Loucy (cell line): ENCODE measurements at regions not wholly inside any gene's neighbourhood (a gene's known extent, or its start where the extent isn't known, plus 50 kb on each side); places are given as distances from the start of the nearest gene placed in this dataset.
"Not testable (repeated sequence)": the region's sequence is repeated elsewhere in the genome, so short reads cannot be mapped to it uniquely, and the experiment has no call there.

ENCODE experiments used
- H2AFZ ChIP-seq: fragments of 200-600 bp; sonication (generic); 2 replicates; pipeline ENCODE4 v1.6.0; 2016; ENCODE audit warnings: antibody characterized with exemption, mild to moderate bottlenecking, low read length, moderate library complexity
- H3F3A ChIP-seq: fragments of 200-600 bp; 2 replicates; pipeline ENCODE4 v1.6.0; 2016; ENCODE audit warnings: antibody characterized with exemption, low read depth, mild to moderate bottlenecking
- H3K27me3 ChIP-seq: fragments of 200-600 bp; sonication (generic); 2 replicates; pipeline ENCODE4 v1.6.1; 2014; ENCODE audit warnings: low read length, mild to moderate bottlenecking; ENCODE audit not compliant: insufficient read depth, poor library complexity, severe bottlenecking
- H3K36me3 ChIP-seq: fragments of 200-600 bp; sonication (generic); 2 replicates; pipeline ENCODE4 v1.6.1; 2016; ENCODE audit warnings: low read length; ENCODE audit not compliant: insufficient read depth
- H3K4me1 ChIP-seq: fragments of 200-600 bp; sonication (generic); 2 replicates; pipeline ENCODE4 v1.5.1; 2014; ENCODE audit warnings: low read length, mild to moderate bottlenecking; ENCODE audit not compliant: insufficient read depth, poor library complexity, severe bottlenecking
- H3K4me2 ChIP-seq: fragments of 200-600 bp; sonication (generic); 2 replicates; pipeline ENCODE4 v1.6.0; 2014; ENCODE audit warnings: antibody characterized with exemption, low read length, low read depth, mild to moderate bottlenecking; ENCODE audit not compliant: poor library complexity, severe bottlenecking
- H3K4me3 ChIP-seq: fragments of 200-600 bp; sonication (generic); 2 replicates; pipeline ENCODE4 v1.5.1; 2014; ENCODE audit warnings: low read length, mild to moderate bottlenecking, mixed read lengths; ENCODE audit not compliant: poor library complexity, severe bottlenecking
- H3K79me2 ChIP-seq: fragments of 200-600 bp; sonication (generic); 2 replicates; pipeline ENCODE4 v1.6.1; 2014; ENCODE audit warnings: low read length; ENCODE audit not compliant: insufficient read depth
- H3K9ac ChIP-seq: fragments of 200-600 bp; sonication (generic); 2 replicates; pipeline ENCODE4 v1.6.0; 2014; ENCODE audit warnings: mild to moderate bottlenecking, low read depth, low read length, moderate library complexity; ENCODE audit not compliant: poor library complexity, severe bottlenecking
- H3K9me2 ChIP-seq: fragments of 200-600 bp; sonication (generic); replicated peaks from 2 replicates; pipeline ENCODE4 v1.6.1; 2016; ENCODE audit warnings: low read depth, low read length, mixed read lengths
- H3K9me3 ChIP-seq: fragments of 200-600 bp; sonication (generic); 2 replicates; pipeline ENCODE4 v1.6.1; 2014; ENCODE audit warnings: mild to moderate bottlenecking, antibody characterized with exemption, low read length, low read depth; ENCODE audit not compliant: insufficient read depth
- H4K20me1 ChIP-seq: fragments of 200-600 bp; sonication (generic); 2 replicates; pipeline ENCODE4 v1.6.0; 2014; ENCODE audit warnings: antibody characterized with exemption, low read length, mild to moderate bottlenecking; ENCODE audit not compliant: insufficient read depth, poor library complexity, severe bottlenecking
- EZH2phosphoT487 ChIP-seq: fragments of 200-600 bp; IDR thresholded peaks from 2 replicates; pipeline ENCODE4 v1.6.1; 2018; ENCODE audit warnings: antibody characterized with exemption, mild to moderate bottlenecking, moderate library complexity, borderline replicate concordance
- TF ChIP-seq, protein P1 (sequence below): fragments of 200-600 bp; sonication (generic); conservative IDR thresholded peaks from 2 replicates; pipeline ENCODE4 v1.5.1; 2014; ENCODE audit warnings: mild to moderate bottlenecking, antibody characterized with exemption, low read length

DNA sequence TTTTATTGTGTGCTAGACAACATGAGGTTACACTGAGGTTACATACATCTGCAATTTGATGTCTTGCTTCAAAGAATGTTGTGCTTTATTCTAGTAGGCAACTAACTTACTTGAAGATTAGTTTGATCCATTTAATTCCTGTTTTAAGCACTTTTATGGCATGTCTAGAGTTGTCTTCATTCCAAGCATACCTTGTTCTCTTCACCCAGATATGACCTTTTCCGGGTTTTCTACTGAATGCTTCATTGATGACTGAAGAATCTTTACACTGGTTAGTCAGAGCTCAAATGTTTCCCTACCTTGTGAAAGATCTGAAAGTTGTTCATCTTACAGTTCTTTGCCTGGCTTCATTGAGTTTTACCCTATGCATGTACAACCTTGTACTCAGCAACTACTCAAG lies 274.0 kb upstream of the KITLG start:
- Histone ChIP-seq H3K36me3 (no peaks in the 10 kb centered on the region), H3K9me3 (no peaks in the 10 kb centered on the region), H3K27me3 (no peaks in the 10 kb centered on the region), H3K9me2 (no peaks in the 10 kb centered on the region), H3F3A (no peaks in the 10 kb centered on the region), H3K4me3 (no peak overlapping the region), H3K9ac (no peak overlapping the region), H4K20me1 (no peaks in the 10 kb centered on the region), H2AFZ (no peak overlapping the region), H3K79me2 (no peaks in the 10 kb centered on the region), H3K4me2 (no peak overlapping the region), H3K4me1 (no peaks in the 10 kb centered on the region)
- no peak for TF ChIP-seq EZH2phosphoT487
- TF ChIP-seq, protein P1, sequence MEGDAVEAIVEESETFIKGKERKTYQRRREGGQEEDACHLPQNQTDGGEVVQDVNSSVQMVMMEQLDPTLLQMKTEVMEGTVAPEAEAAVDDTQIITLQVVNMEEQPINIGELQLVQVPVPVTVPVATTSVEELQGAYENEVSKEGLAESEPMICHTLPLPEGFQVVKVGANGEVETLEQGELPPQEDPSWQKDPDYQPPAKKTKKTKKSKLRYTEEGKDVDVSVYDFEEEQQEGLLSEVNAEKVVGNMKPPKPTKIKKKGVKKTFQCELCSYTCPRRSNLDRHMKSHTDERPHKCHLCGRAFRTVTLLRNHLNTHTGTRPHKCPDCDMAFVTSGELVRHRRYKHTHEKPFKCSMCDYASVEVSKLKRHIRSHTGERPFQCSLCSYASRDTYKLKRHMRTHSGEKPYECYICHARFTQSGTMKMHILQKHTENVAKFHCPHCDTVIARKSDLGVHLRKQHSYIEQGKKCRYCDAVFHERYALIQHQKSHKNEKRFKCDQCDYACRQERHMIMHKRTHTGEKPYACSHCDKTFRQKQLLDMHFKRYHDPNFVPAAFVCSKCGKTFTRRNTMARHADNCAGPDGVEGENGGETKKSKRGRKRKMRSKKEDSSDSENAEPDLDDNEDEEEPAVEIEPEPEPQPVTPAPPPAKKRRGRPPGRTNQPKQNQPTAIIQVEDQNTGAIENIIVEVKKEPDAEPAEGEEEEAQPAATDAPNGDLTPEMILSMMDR: no peak

GRCh38 chr12:88847246-88847645 lies 267.0 kb upstream of the KITLG start:
- not testable (repeated sequence) for H3K9me3 ChIP-seq, H3K36me3 ChIP-seq, H4K20me1 ChIP-seq, H3K9me2 ChIP-seq, H3K79me2 ChIP-seq, H3F3A ChIP-seq, H3K27me3 ChIP-seq, H2AFZ ChIP-seq, H3K4me2 ChIP-seq, H3K4me1 ChIP-seq, H3K4me3 ChIP-seq, H3K9ac ChIP-seq

GRCh38 chr12:88844426-88844825 lies 264.2 kb upstream of the KITLG start:
- Histone ChIP-seq H3K4me2 (no peak overlapping the region), H4K20me1 (no peaks in the 10 kb centered on the region), H3K36me3 (no peaks in the 10 kb centered on the region), H3K27me3 (no peaks in the 10 kb centered on the region), H3K9ac (no peak overlapping the region), H3K9me3 (peaks cover 3% of the 10 kb centered on the region; the same call in 1 of the 2 replicates), H3K4me1 (no peaks in the 10 kb centered on the region), H3F3A (no peaks in the 10 kb centered on the region), H3K9me2 (no peaks in the 10 kb centered on the region), H3K79me2 (no peaks in the 10 kb centered on the region), H2AFZ (no peak overlapping the region), H3K4me3 (no peak overlapping the region)
- TF ChIP-seq EZH2phosphoT487: no peak
- TF ChIP-seq, protein P1: no peak

DNA sequence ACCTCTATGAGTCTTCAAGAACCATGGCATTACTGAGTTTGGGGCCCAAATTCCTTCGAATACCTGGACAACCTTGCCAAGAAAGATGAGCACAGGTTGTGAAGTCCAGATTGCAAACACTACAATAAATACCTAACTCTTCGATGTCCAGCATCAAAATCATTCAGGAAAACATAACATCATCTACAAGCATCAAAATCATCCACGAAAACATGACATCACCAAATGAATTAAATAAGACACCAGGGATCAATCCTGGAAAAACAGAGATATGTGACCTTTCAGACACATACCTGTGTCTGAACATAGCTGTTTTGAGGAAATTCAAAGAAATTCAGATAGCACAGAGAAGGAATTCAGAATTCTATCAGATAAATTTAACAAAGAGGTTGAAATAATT lies 262.0 kb upstream of the KITLG start:
- Histone ChIP-seq H3K36me3 (no peaks in the 10 kb centered on the region), H3K4me2 (no peak overlapping the region), H2AFZ (no peak overlapping the region), H3K4me1 (no peaks in the 10 kb centered on the region), H3K9ac (no peak overlapping the region), H3K4me3 (no peak overlapping the region), H4K20me1 (no peaks in the 10 kb centered on the region), H3K9me3 (peaks cover 6% of the 10 kb centered on the region; the same call in 1 of the 2 replicates), H3K79me2 (no peaks in the 10 kb centered on the region), H3F3A (no peaks in the 10 kb centered on the region), H3K9me2 (no peaks in the 10 kb centered on the region), H3K27me3 (no peaks in the 10 kb centered on the region)
- TF ChIP-seq, protein P1: no peak
- no peak for TF ChIP-seq EZH2phosphoT487
